Panc1 (cell line): ENCODE measurements at regions not wholly inside any gene's neighbourhood (a gene's known extent, or its start where the extent isn't known, plus 50 kb on each side); places are given as distances from the start of the nearest gene placed in this dataset.

Experiments used
- ATAC-seq: fragments of 200-7000 bp; cut with Tn5 transposase; 2 replicates; pipeline ENCODE4 v1.9.1; 2020; ENCODE audit warnings: mild to moderate bottlenecking, moderate library complexity
- BruUV-seq: library from RNA; stranded (reverse); fragments of 400-500 nt; replicated peaks from 2 replicates; lab custom pipeline; 2021; lab: Mats Ljungman, UMichigan
- CTCF ChIA-PET: fragments of 300-600 bp; sonication (Branson Sonifier 250); formaldehyde crosslinking; loops from one replicate; lab custom pipeline; 2022; ENCODE audit warnings: antibody characterized with exemption; lab: Charles Lee
- POLR2A ChIA-PET: fragments of 300-600 bp; sonication (Branson Sonifier 250); formaldehyde crosslinking; loops from one replicate; lab custom pipeline; 2022; ENCODE audit warnings: antibody characterized with exemption; lab: Charles Lee
- DNase-seq: peaks from one replicate; pipeline ENCODE4 v3.0.0-alpha.2; 2010; ENCODE audit warnings: low read depth, low spot score
- H3K27ac ChIP-seq: 2 replicates; pipeline ENCODE4 v1.5.1; 2011; ENCODE audit warnings: mild to moderate bottlenecking, low read length, inconsistent platforms
- H3K27me3 ChIP-seq: fragments of 200-500 bp; sonication (Bioruptor generic); 2 replicates; pipeline ENCODE4 v1.6.0; 2014; ENCODE audit warnings: low read length, inconsistent platforms; ENCODE audit not compliant: control insufficient read depth, insufficient read depth
- H3K36me3 ChIP-seq: fragments of 200-500 bp; sonication (Bioruptor generic); 2 replicates; pipeline ENCODE4 v1.5.1; 2014; ENCODE audit warnings: inconsistent platforms, mild to moderate bottlenecking, low read length, moderate library complexity; ENCODE audit not compliant: control insufficient read depth, insufficient read depth
- H3K4me1 ChIP-seq: 2 replicates; pipeline ENCODE4 v1.5.1; 2011; ENCODE audit warnings: inconsistent platforms, mild to moderate bottlenecking, low read length, moderate library complexity; ENCODE audit not compliant: control insufficient read depth, insufficient read depth
- H3K4me3 ChIP-seq, 2 experiments: 2 replicates each; pipeline ENCODE4 v1.5.1; 2011 to 2012; ENCODE audit warnings: low read depth in 2 of 2, low read length in 2 of 2, mild to moderate bottlenecking in 2 of 2, inconsistent platforms in 1 of 2, moderate library complexity in 1 of 2
- H3K9me3 ChIP-seq: fragments of 200-500 bp; sonication (Bioruptor generic); 2 replicates; pipeline ENCODE4 v1.5.1; 2014; ENCODE audit warnings: low read depth, mild to moderate bottlenecking, inconsistent platforms, low read length, moderate library complexity; ENCODE audit not compliant: control insufficient read depth, insufficient read depth
- CTCF ChIP-seq: fragments of 450-650 bp; IDR thresholded peaks from 2 replicates; pipeline ENCODE4 v1.5.1; 2017; ENCODE audit warnings: mild to moderate bottlenecking
- POLR2AphosphoS5 ChIP-seq: IDR thresholded peaks from 2 replicates; pipeline ENCODE4 v1.6.1; 2012; ENCODE audit warnings: mild to moderate bottlenecking, low read depth, low read length, moderate library complexity
- REST ChIP-seq, 2 experiments: IDR thresholded peaks; 2 replicates each; pipeline ENCODE4 v1.6.1; 2011 to 2012; ENCODE audit warnings: low read depth in 2 of 2, control low read depth in 1 of 2, low read length in 1 of 2, mild to moderate bottlenecking in 1 of 2, moderate library complexity in 1 of 2; ENCODE audit not compliant: insufficient read depth in 1 of 2
- SIN3A ChIP-seq: IDR thresholded peaks from 2 replicates; pipeline ENCODE4 v1.6.1; 2012; ENCODE audit warnings: low read depth, mild to moderate bottlenecking, low read length, moderate library complexity, borderline replicate concordance; ENCODE audit not compliant: insufficient read depth
- TCF7L2 ChIP-seq: IDR thresholded peaks from 2 replicates; pipeline ENCODE4 v1.6.1; 2011; ENCODE audit warnings: mild to moderate bottlenecking, low read depth, low read length, inconsistent platforms
- in situ Hi-C: cut with HindIII; loops from 2 replicates; pipeline ENCODE4 v1.10.0; 2016; ENCODE audit warnings: low sequenced_read_pairs, low pct_unique_long_range_greater_than_20kb
- intact Hi-C: fragments of 100-400 bp; cut with micrococcal nuclease; formaldehyde crosslinking; loops from one replicate; pipeline ENCODE4 v1.10.0; 2022; ENCODE audit not compliant: unreplicated experiment

DNA sequence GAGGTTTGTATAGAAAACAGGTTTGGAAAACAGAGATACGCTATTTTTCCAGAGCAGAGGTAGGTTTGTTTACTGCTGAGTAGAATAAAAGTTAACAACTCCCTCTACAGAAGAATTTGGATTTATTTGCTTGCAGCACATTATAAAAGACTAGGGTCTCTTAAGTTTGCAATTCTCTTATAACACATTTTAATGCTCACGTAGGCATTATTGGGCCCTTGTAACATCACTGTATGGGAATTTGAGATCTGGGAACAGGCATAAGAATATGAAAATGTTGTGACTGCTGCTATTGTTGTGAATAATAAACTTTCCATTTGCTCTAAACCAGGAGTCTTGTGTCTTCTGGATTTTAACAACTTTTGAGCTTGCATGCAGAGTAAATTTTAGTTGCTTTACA, 128.3 kb upstream of the CADM2 start:
- intact Hi-C loops, result no loop called here
- DNase-seq (no peak), ATAC-seq (no peak)
- BruUV-seq, result no TSS peak
- POLR2A ChIA-PET, result no interaction called here
- Histone ChIP-seq H3K36me3 (no peaks in the 10 kb centered on the region), H3K4me1 (no peaks in the 10 kb centered on the region), H3K27ac (no peak overlapping the region), H3K4me3 (no peak overlapping the region), H3K9me3 (no peaks in the 10 kb centered on the region), H3K27me3 (no peaks in the 10 kb centered on the region)
- TF ChIP-seq CTCF (no peak), REST (IDR thresholded peaks at IDR 0.05; ENCODE audit: insufficient read depth in 1 of 2, low read depth in 2 of 2, low read length in 1 of 2) (no peak), TCF7L2 (no peak), SIN3A (no peak), POLR2AphosphoS5 (no peak)
- CTCF ChIA-PET, result no interaction called here
- in situ Hi-C loops, result no loop called here

DNA sequence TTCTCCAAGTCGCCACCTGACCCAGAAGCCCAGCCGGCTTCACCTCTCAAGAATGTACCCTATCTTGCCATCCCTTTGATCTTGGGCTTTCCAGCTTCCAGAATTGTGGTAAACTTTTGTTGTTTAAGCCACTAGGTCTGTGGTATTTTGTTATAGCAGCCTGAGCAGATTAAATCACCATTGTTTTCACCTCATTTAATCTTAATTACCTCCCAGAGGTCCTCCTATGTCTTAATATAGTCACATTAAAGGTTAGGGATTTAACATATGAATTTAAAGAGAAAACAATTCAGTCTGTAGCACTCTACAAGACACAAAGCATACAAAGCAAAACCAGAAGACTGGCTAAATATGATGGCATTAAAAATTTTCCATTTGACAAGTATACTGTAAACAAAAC, 123.4 kb upstream of the CADM2 start:
- in situ Hi-C loops, result no loop called here
- BruUV-seq, result no TSS peak

More for the DNA sequence above, 123.4 kb upstream of the CADM2 start:
- intact Hi-C loops, result no loop called here
- DNase-seq (no peak), ATAC-seq (no peak)
- POLR2A ChIA-PET, result no interaction called here
- H3K36me3 ChIP-seq, result no peaks in the 10 kb centered on the region
- H3K4me3 ChIP-seq, result no peak overlapping the region
- H3K27ac ChIP-seq, result no peak overlapping the region
- no peaks in the 10 kb centered on the region for H3K9me3 ChIP-seq
- CTCF ChIA-PET, result no interaction called here
- H3K4me1 ChIP-seq, result no peaks in the 10 kb centered on the region
- H3K27me3 ChIP-seq, result no peaks in the 10 kb centered on the region
- TF ChIP-seq POLR2AphosphoS5 (no peak), REST (IDR thresholded peaks at IDR 0.05; ENCODE audit: insufficient read depth in 1 of 2, low read depth in 2 of 2, low read length in 1 of 2) (no peak), TCF7L2 (no peak), SIN3A (no peak), CTCF (no peak)
